ENCODE measurements at regions not wholly inside any gene's neighbourhood (a gene's known extent, or its start where the extent isn't known, plus 50 kb on each side); places are given as distances from the start of the nearest gene placed in this dataset.
"Not testable (repeated sequence)": the region's sequence is repeated elsewhere in the genome, so short reads cannot be mapped to it uniquely, and the experiment has no call there.

- no peak for DNase-seq (ENCODE audit: low read depth, low spot score)
These were observed 1605.7 kb upstream of the SLC10A2 start for GRCh38 chr13:104671901-104672300.

- DNase-seq (ENCODE audit: low read depth, low spot score): no peak
These were observed 1591.0 kb upstream of the SLC10A2 start for GRCh38 chr13:104657196-104657595.

- no peak for DNase-seq (ENCODE audit: low read depth, low spot score)
These were observed 1584.2 kb upstream of the SLC10A2 start for GRCh38 chr13:104650431-104650830.

GRCh38 chr13:104648291-104648690 is 1582.1 kb upstream of the SLC10A2 start:
- DNase-seq (ENCODE audit: low read depth, low spot score): no peak

- DNase-seq (ENCODE audit: low read depth, low spot score): no peak
These were observed 1579.6 kb upstream of the SLC10A2 start for GRCh38 chr13:104645786-104646185.

GRCh38 chr13:104641309-104641708 is 1575.1 kb upstream of the SLC10A2 start:
- DNase-seq (ENCODE audit: low read depth, low spot score): no peak

GRCh38 chr13:104635879-104636278 is 1569.7 kb upstream of the SLC10A2 start:
- DNase-seq (ENCODE audit: low read depth, low spot score): no peak

- no peak for DNase-seq (ENCODE audit: low read depth, low spot score)
These were observed 1567.8 kb upstream of the SLC10A2 start for GRCh38 chr13:104634016-104634415.

- DNase-seq (ENCODE audit: low read depth, low spot score): no peak
These were observed 1566.5 kb upstream of the SLC10A2 start for GRCh38 chr13:104632736-104633135.

GRCh38 chr13:104625201-104625600 is 1559.0 kb upstream of the SLC10A2 start:
- no peak for DNase-seq (ENCODE audit: low read depth, low spot score)

GRCh38 chr13:104616990-104617389 is 1550.8 kb upstream of the SLC10A2 start:
- no peak for DNase-seq (ENCODE audit: low read depth, low spot score)

GRCh38 chr13:104614361-104615145 is 1548.3 kb upstream of the SLC10A2 start:
- no peak for DNase-seq (ENCODE audit: low read depth, low spot score)

GRCh38 chr13:104608331-104608730 is 1542.1 kb upstream of the SLC10A2 start:
- no peak for DNase-seq (ENCODE audit: low read depth, low spot score)

- DNase-seq (ENCODE audit: low read depth, low spot score): not testable (repeated sequence)
These were observed 1539.2 kb upstream of the SLC10A2 start for GRCh38 chr13:104605435-104605834.

- no peak for DNase-seq (ENCODE audit: low read depth, low spot score)
These were observed 1531.4 kb upstream of the SLC10A2 start for GRCh38 chr13:104597546-104598180.

- no peak for DNase-seq (ENCODE audit: low read depth, low spot score)
These were observed 1529.3 kb upstream of the SLC10A2 start for GRCh38 chr13:104595511-104595910.

- DNase-seq (ENCODE audit: low read depth, low spot score): no peak
These were observed 1528.6 kb upstream of the SLC10A2 start for GRCh38 chr13:104594806-104595205.

- DNase-seq (ENCODE audit: low read depth, low spot score): no peak
These were observed 1527.5 kb upstream of the SLC10A2 start for GRCh38 chr13:104593693-104594092.

GRCh38 chr13:104593251-104593576 is 1527.0 kb upstream of the SLC10A2 start:
- DNase-seq (ENCODE audit: low read depth, low spot score): no peak

GRCh38 chr13:104592545-104593250 is 1526.5 kb upstream of the SLC10A2 start:
- DNase-seq (ENCODE audit: low read depth, low spot score): no peak

- no peak for DNase-seq (ENCODE audit: low read depth, low spot score)
These were observed 1525.9 kb upstream of the SLC10A2 start for GRCh38 chr13:104592127-104592526.

- no peak for DNase-seq (ENCODE audit: low read depth, low spot score)
These were observed 1520.0 kb upstream of the SLC10A2 start for GRCh38 chr13:104586051-104586746.

All from activated naive CD8-positive, alpha-beta T cell treated with anti-CD3 and anti-CD28 coated beads, Interleukin-2, amount 50 U/mL, for 16 hours (primary cell).